Gastrocnemius medialis (tissue), 4 donors: ENCODE measurements at regions not wholly inside any gene's neighbourhood (a gene's known extent, or its start where the extent isn't known, plus 50 kb on each side); places are given as distances from the start of the nearest gene placed in this dataset.

ENCODE experiments used
- ATAC-seq, 2 donors: fragments of 150-250 bp; one replicate each; pipeline ENCODE4 v1.9.1; 2016
- DNase-seq, 2 donors: peaks; one replicate each; pipeline ENCODE4 v3.0.0-alpha.2; 2019
- H3K27ac ChIP-seq, 4 donors: fragments of 200-600 bp; sonication (generic); 1 replicate in 1 of 4; 2 replicates in 3 of 4; pipeline ENCODE4 v1.5.1; 2016 to 2018; ENCODE audit warnings: mild to moderate bottlenecking in 2 of 4, moderate library complexity in 1 of 4
- H3K27me3 ChIP-seq, 3 donors: fragments of 200-600 bp; sonication (generic) in 2 of 3; 1 replicate in 1 of 3; 2 replicates in 2 of 3; pipeline versions ENCODE4 v1.5.1 to v1.6.0; 2016 to 2019; ENCODE audit warnings: mild to moderate bottlenecking in 1 of 3, moderate library complexity in 1 of 3
- H3K36me3 ChIP-seq, 2 donors: fragments of 200-600 bp; sonication (generic) in 1 of 2; one replicate each; pipeline ENCODE4 v1.5.1; 2017 to 2018
- H3K4me1 ChIP-seq, 2 donors: fragments of 200-600 bp; sonication (generic) in 1 of 2; one replicate each; pipeline ENCODE4 v1.5.1; 2016 to 2017; ENCODE audit warnings: mild to moderate bottlenecking in 2 of 2
- H3K4me3 ChIP-seq, 4 donors: fragments of 200-600 bp; sonication (generic) in 3 of 4; 1 replicate in 1 of 4; 2 replicates in 3 of 4; pipeline ENCODE4 v1.5.1; 2016 to 2019; ENCODE audit warnings: mild to moderate bottlenecking in 2 of 4
- H3K9me3 ChIP-seq, 3 donors: fragments of 200-600 bp; sonication (generic) in 2 of 3; 1 replicate in 1 of 3; 2 replicates in 2 of 3; pipeline ENCODE4 v1.5.1; 2016 to 2019
- CTCF ChIP-seq, 5 experiments: fragments of 450-650 bp in 3 of 5; fragments of 200-600 bp in 2 of 5; sonication (generic) in 2 of 5; IDR thresholded peaks in 4 of 5; conservative IDR thresholded peaks in 1 of 5; 1 replicate in 4 of 5; 2 replicates in 1 of 5; pipeline ENCODE4 v1.5.1; 2016 to 2019; ENCODE audit warnings: antibody characterized with exemption in 5 of 5, mild to moderate bottlenecking in 3 of 5, moderate library complexity in 3 of 5
- POLR2A ChIP-seq, 2 donors: fragments of 450-650 bp; IDR thresholded peaks; one replicate each; pipeline ENCODE4 v1.6.1; 2017; ENCODE audit warnings: antibody characterized with exemption in 2 of 2, mild to moderate bottlenecking in 2 of 2, moderate library complexity in 2 of 2
- in situ Hi-C, 4 donors: fragments of 200-750 bp; cut with MboI; loops; one replicate each; pipeline versions ENCODE4 v1.15.0 to v1.8.0; 2017; ENCODE audit warnings: low sequenced_read_pairs in 4 of 4
- intact Hi-C: fragments of 100-400 bp; cut with DNase I; formaldehyde crosslinking; loops from one replicate; pipeline ENCODE4 v1.15.1; 2023; ENCODE audit warnings: low total_unique reads

GRCh38 chr17:71964559-71964958, 156.3 kb upstream of the SOX9 start:
- in situ Hi-C loops (loop anchor here in 1 of 4 donors (25.0 kb wide), 1 partner anchor 98 kb away; no protein-coding TSS in a partner anchor), intact Hi-C loops (no loop called here)
- ATAC-seq (no peak), DNase-seq (no peak)
- H3K27ac ChIP-seq: peak overlapping the region; percentile 83 to 91 (median 88)
- no peak for TF ChIP-seq CTCF (IDR thresholded peaks at IDR 0.05 in 4 of 5, conservative IDR thresholded peaks at IDR 0.05 in 1 of 5)
- H3K4me3 ChIP-seq: no peak overlapping the region
- H3K9me3 ChIP-seq: no peaks in the 10 kb centered on the region
- no peaks in the 10 kb centered on the region for H3K36me3 ChIP-seq
- H3K27me3 ChIP-seq: no peaks in the 10 kb centered on the region
- peaks cover 19 to 20% of the 10 kb centered on the region in 2 donors for H3K4me1 ChIP-seq

- Histone ChIP-seq H3K4me1 (peaks cover 19 to 20% of the 10 kb centered on the region in 2 donors), H3K9me3 (no peaks in the 10 kb centered on the region), H3K36me3 (no peaks in the 10 kb centered on the region), H3K27me3 (no peaks in the 10 kb centered on the region), H3K4me3 (peak overlapping the region in 1 of 4 donors; percentile 17), H3K27ac (peak overlapping the region; percentile 83 to 91 (median 88))
- DNase-seq (no peak), ATAC-seq (peak; percentile 39 to 52)
- intact Hi-C loops (loop anchor here (1.0 to 5.0 kb wide), 3 partner anchors 10 to 154 kb away; no protein-coding TSS in a partner anchor), in situ Hi-C loops (loop anchor here in 1 of 4 donors (25.0 kb wide), 1 partner anchor 96 kb away; no protein-coding TSS in a partner anchor)
- TF ChIP-seq POLR2A (IDR thresholded peaks at IDR 0.05) (no peak), CTCF (IDR thresholded peaks at IDR 0.05 in 4 of 5, conservative IDR thresholded peaks at IDR 0.05 in 1 of 5) (no peak)
Measured at GRCh38 chr17:71966055-71966454, 154.8 kb upstream of the SOX9 start.

GRCh38 chr17:71966459-71967313, 154.1 kb upstream of the SOX9 start:
- intact Hi-C loops (loop anchor here (1.0 to 5.0 kb wide), 3 partner anchors 10 to 154 kb away; no protein-coding TSS in a partner anchor), in situ Hi-C loops (loop anchor here in 1 of 4 donors (25.0 kb wide), 1 partner anchor 96 kb away; no protein-coding TSS in a partner anchor)
- peak overlapping the region in 2 of 4 donors; percentile 17 to 33 for H3K4me3 ChIP-seq
- TF ChIP-seq CTCF (IDR thresholded peaks at IDR 0.05 in 4 of 5, conservative IDR thresholded peaks at IDR 0.05 in 1 of 5) (no peak), POLR2A (IDR thresholded peaks at IDR 0.05) (peak; percentile 17 to 46)
- H3K27ac ChIP-seq: peak overlapping the region; percentile 83 to 91 (median 88)
- peak; percentile 97 to 98 for ATAC-seq
- H3K9me3 ChIP-seq: no peaks in the 10 kb centered on the region
- H3K4me1 ChIP-seq: peaks cover 19 to 20% of the 10 kb centered on the region in 2 donors
- H3K36me3 ChIP-seq: no peaks in the 10 kb centered on the region
- DNase-seq: peak; percentile 83 to 86
- H3K27me3 ChIP-seq: no peaks in the 10 kb centered on the region

- in situ Hi-C loops (loop anchor here in 1 of 4 donors (25.0 kb wide), 1 partner anchor 93 kb away; no protein-coding TSS in a partner anchor), intact Hi-C loops (loop anchor here (5.0 kb wide), 1 partner anchor 42 kb away; no protein-coding TSS in a partner anchor)
- H3K4me1 ChIP-seq: peaks cover 23 to 26% of the 10 kb centered on the region in 2 donors
Measured at GRCh38 chr17:71969500-71969899, 151.3 kb upstream of the SOX9 start.

More at GRCh38 chr17:71969500-71969899, 151.3 kb upstream of the SOX9 start:
- H3K9me3 ChIP-seq: no peaks in the 10 kb centered on the region
- TF ChIP-seq CTCF (IDR thresholded peaks at IDR 0.05 in 4 of 5, conservative IDR thresholded peaks at IDR 0.05 in 1 of 5) (no peak), POLR2A (IDR thresholded peaks at IDR 0.05) (no peak)
- H3K27me3 ChIP-seq: no peaks in the 10 kb centered on the region
- DNase-seq: no peak
- H3K4me3 ChIP-seq: no peak overlapping the region
- H3K27ac ChIP-seq: no peak overlapping the region
- no peaks in the 10 kb centered on the region for H3K36me3 ChIP-seq
- ATAC-seq: no peak
